WTC11 (cell line): ENCODE measurements at regions not wholly inside any gene's neighbourhood (a gene's known extent, or its start where the extent isn't known, plus 50 kb on each side); places are given as distances from the start of the nearest gene placed in this dataset.

Experiments
- ATF3 ChIP-seq: sonication (generic); formaldehyde crosslinking; conservative IDR thresholded peaks from 2 replicates; pipeline ENCODE4 v1.8.1; 2022; ENCODE audit warnings: mild to moderate bottlenecking, missing genetic modification reagents
- CREM ChIP-seq: sonication (generic); formaldehyde crosslinking; IDR thresholded peaks from 2 replicates; pipeline ENCODE4 v1.8.1; 2022; ENCODE audit warnings: mild to moderate bottlenecking, missing genetic modification reagents, moderate library complexity
- NR3C1 ChIP-seq: sonication (generic); formaldehyde crosslinking; conservative IDR thresholded peaks from 2 replicates; pipeline ENCODE4 v1.8.1; 2023; ENCODE audit warnings: low read depth, mild to moderate bottlenecking, missing genetic modification reagents

GRCh38 chr3:167151636-167152035, 228.5 kb downstream of the ZBBX start:
- TF ChIP-seq CREM = no peak
- no peak for TF ChIP-seq ATF3 (CRISPR knock-in tag)
- TF ChIP-seq NR3C1 = no peak
